Lung (tissue), 11 donors: ENCODE measurements at regions not wholly inside any gene's neighbourhood (a gene's known extent, or its start where the extent isn't known, plus 50 kb on each side); places are given as distances from the start of the nearest gene placed in this dataset.
A peak's percentile ranks its signal among the peaks of the same experiment; 100 is the strongest.

ENCODE experiments used
- ATAC-seq: fragments of 200-7000 bp; cut with Tn5 transposase; one replicate; pipeline ENCODE4 v1.9.1; 2020; ENCODE audit warnings: moderate number of reproducible peaks; ENCODE audit not compliant: insufficient read depth, low FRiP score
- DNase-seq, 3 donors: peaks; one replicate each; pipeline ENCODE4 v3.0.0-alpha.2; 2013 to 2017
- H3K27ac ChIP-seq, 2 donors: one replicate each; pipeline ENCODE4 v1.5.1; 2013; ENCODE audit warnings: mild to moderate bottlenecking in 2 of 2, moderate library complexity in 2 of 2, control low read depth in 1 of 2, inconsistent platforms in 1 of 2, low read depth in 1 of 2, low read length in 1 of 2
- H3K27me3 ChIP-seq, 3 donors: one replicate each; pipeline ENCODE4 v1.5.1; 2013; ENCODE audit warnings: low read length in 2 of 3; ENCODE audit not compliant: control insufficient read depth in 3 of 3, insufficient read depth in 3 of 3
- H3K36me3 ChIP-seq, 4 donors: one replicate each; pipeline ENCODE4 v1.5.1; 2013; ENCODE audit warnings: low read length in 4 of 4, mild to moderate bottlenecking in 1 of 4, moderate library complexity in 1 of 4; ENCODE audit not compliant: control insufficient read depth in 4 of 4, insufficient read depth in 4 of 4
- H3K4me1 ChIP-seq, 5 donors: one replicate each; pipeline ENCODE4 v1.5.1; 2013; ENCODE audit warnings: low read length in 5 of 5, mild to moderate bottlenecking in 2 of 5, moderate library complexity in 1 of 5; ENCODE audit not compliant: control insufficient read depth in 5 of 5, insufficient read depth in 5 of 5
- H3K4me3 ChIP-seq: one replicate; pipeline ENCODE4 v1.5.1; 2013; ENCODE audit warnings: mild to moderate bottlenecking, control low read depth, moderate library complexity
- H3K9ac ChIP-seq, 2 donors: one replicate each; pipeline ENCODE4 v1.5.1; 2013; ENCODE audit warnings: low read length in 2 of 2, control low read depth in 1 of 2; ENCODE audit not compliant: insufficient read depth in 1 of 2
- H3K9me3 ChIP-seq, 4 donors: one replicate each; pipeline ENCODE4 v1.5.1; 2013; ENCODE audit warnings: low read length in 3 of 4, mild to moderate bottlenecking in 1 of 4, moderate library complexity in 1 of 4; ENCODE audit not compliant: control insufficient read depth in 4 of 4, insufficient read depth in 3 of 4
- CTCF ChIP-seq: IDR thresholded peaks from 2 replicates; pipeline ENCODE4 v1.5.1; 2012; ENCODE audit warnings: mild to moderate bottlenecking; ENCODE audit errors: control extremely low read depth, extremely low read depth
- WGBS, 2 donors: extraction: QIAGEN DNeasy Blood & Tissue Kit; methylation state at CpG; one replicate each; pipeline ENCODE4 v1.1.7; 2013; 5-methylcytosine and 5-hydroxymethylcytosine counted together
- donor health status: control.
- donor health status: control.
- donor health status: Bipolar disorder and iron deficiency.
- donor health status: healthy.
- donor health status: DM: yes; HTN: yes; CAD: no.

DNA sequence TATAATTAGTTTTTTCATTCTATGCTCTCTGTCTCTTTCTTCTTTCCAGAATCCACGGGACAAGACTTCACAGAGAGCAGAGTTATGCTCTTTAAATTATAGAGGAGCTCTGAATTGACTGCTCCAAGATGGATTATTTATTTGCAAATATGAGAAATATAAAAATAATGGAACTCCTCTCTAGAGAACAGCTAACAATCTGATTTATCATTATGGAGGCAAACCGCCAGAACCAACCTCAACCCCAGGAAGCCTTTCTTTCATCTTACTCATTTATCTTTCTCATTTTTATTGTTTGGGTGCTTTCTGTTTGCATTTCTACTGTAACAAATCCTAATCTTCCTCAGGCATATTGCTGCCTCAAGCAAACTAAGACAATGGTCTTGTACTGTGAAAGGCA lies 216.5 kb downstream of the C12orf50 start:
- no peak for TF ChIP-seq CTCF
- Histone ChIP-seq H3K4me3 (no peak overlapping the region), H3K9me3 (no peaks in the 10 kb centered on the region)

GRCh38 chr12:87812030-87812429 lies 217.2 kb downstream of the C12orf50 start:
- Histone ChIP-seq H3K27me3 (no peaks in the 10 kb centered on the region), H3K9ac (no peak overlapping the region), H3K9me3 (no peaks in the 10 kb centered on the region), H3K36me3 (no peaks in the 10 kb centered on the region), H3K27ac (no peak overlapping the region), H3K4me1 (peaks cover 0 to 8% (median 0%) of the 10 kb centered on the region in 5 donors), H3K4me3 (no peak overlapping the region)
- ATAC-seq: no peak
- no peak for TF ChIP-seq CTCF
- DNase-seq: no peak
- WGBS, 2 donors: 59 to 75% methylated on average over 1 of the region's 1 CpG

More for the DNA sequence above, 216.5 kb downstream of the C12orf50 start:
- no peaks in the 10 kb centered on the region for H3K36me3 ChIP-seq
- no peaks in the 10 kb centered on the region for H3K27me3 ChIP-seq
- H3K27ac ChIP-seq: no peak overlapping the region
- ATAC-seq (no peak), DNase-seq (no peak)
- H3K9ac ChIP-seq: no peak overlapping the region
- WGBS, 2 donors: 68 to 72% methylated on average over 2 of the region's 2 CpGs
- H3K4me1 ChIP-seq: peaks cover 0 to 7% (median 0%) of the 10 kb centered on the region in 5 donors

GRCh38 chr12:87809916-87810315 lies 219.3 kb downstream of the C12orf50 start:
- Histone ChIP-seq H3K27ac (no peak overlapping the region), H3K9me3 (no peaks in the 10 kb centered on the region), H3K9ac (no peak overlapping the region), H3K36me3 (no peaks in the 10 kb centered on the region), H3K27me3 (no peaks in the 10 kb centered on the region), H3K4me3 (no peak overlapping the region), H3K4me1 (peaks cover 0 to 8% (median 3%) of the 10 kb centered on the region in 5 donors)
- no peak for TF ChIP-seq CTCF
- WGBS, 2 donors: 73 to 81% methylated on average over 2 of the region's 2 CpGs
- DNase-seq (no peak), ATAC-seq (no peak)

- no peak overlapping the region for H3K9ac ChIP-seq
- H3K27ac ChIP-seq: no peak overlapping the region
- no peaks in the 10 kb centered on the region for H3K9me3 ChIP-seq
- no peak for ATAC-seq
- peak in 2 of 3 donors; percentile 53 to 57 for DNase-seq
- H3K36me3 ChIP-seq: no peaks in the 10 kb centered on the region
- 50 to 76% methylated on average over 1 of the region's 1 CpG for WGBS, 2 donors
- H3K4me1 ChIP-seq: peaks cover 0 to 8% (median 3%) of the 10 kb centered on the region in 5 donors
- H3K4me3 ChIP-seq: no peak overlapping the region
- no peaks in the 10 kb centered on the region for H3K27me3 ChIP-seq
- TF ChIP-seq CTCF: no peak
These were observed 222.1 kb downstream of the C12orf50 start for GRCh38 chr12:87807086-87807485.
